ENCODE measurements at regions not wholly inside any gene's neighbourhood (a gene's known extent, or its start where the extent isn't known, plus 50 kb on each side); places are given as distances from the start of the nearest gene placed in this dataset.
"Not testable (repeated sequence)": the region's sequence is repeated elsewhere in the genome, so short reads cannot be mapped to it uniquely, and the experiment has no call there.

DNA sequence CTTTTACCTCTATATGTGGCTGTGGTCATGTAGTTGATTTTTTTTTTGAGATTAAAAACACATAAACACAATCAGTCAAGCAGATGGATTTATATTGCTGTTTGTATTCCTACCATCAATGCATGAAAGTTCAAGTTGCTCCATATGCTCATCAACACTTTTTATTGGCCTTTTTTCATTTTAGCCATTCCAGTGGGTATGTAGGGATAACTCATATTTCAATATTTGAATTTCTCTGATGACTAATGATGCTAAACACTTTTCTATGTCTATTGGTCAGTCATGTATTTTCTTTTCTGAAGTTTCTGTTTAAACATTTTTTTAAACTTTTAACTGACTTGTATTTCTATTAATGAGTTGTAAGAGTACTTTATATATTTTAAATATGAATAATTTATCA, 445.4 kb upstream of the RGMB start:
- no peak for DNase-seq

DNA sequence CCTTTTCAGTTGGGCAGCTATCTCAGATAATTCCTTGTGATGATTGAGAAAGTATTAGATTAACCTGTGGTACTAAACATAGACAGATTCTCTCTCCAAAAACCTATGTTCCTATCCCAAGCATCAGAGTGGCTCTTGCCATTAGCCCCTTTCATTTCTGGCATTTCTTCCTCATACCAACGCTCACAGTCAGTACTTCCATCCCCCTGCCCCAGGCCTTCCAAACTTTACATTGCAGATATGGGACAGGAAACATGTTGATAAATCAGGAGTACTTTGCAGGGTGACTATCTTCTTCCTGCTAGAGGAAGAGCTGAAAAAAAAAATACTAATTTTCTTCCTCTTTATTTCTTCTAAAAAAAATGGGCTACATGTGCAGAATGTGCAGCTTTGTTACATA, 442.6 kb upstream of the RGMB start:
- no peak for DNase-seq

DNA sequence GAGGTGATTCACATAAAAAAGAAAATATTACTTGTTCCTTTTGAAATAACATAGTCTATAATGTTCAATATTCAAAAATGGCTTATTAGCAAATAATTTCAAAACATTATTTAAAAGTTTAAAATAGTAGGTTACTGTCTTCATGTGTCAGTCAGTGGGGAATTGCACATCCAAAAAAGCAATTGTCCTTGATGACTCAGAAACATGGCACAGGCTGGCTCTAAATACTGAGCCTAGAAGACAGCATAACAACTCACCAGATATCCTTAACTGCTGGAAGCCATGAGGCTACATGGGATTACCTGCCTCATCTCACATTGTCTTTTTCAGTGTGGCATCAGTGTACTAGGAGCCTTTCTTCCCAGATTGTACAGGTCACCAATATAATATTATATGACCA, 439.5 kb upstream of the RGMB start:
- DNase-seq: peak; percentile 18

DNA sequence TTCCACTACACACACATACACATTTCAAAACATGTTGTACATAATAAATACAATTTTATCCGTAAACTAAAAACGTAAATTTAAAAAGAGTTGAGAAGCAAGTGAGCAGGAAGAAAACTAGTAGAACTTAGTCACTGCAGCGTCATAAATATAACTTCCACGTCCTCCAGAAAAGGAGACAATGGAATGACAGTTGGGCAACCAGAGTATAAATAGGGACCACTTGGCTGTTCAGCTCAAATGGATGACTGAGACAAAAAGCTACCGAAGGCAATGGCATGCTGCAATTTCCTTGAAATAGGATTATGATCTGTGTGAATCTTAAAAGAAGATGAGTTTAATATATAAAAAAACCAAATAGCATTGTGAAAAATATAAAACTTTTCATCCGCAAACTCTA, 438.5 kb upstream of the RGMB start:
- DNase-seq: no peak

DNA sequence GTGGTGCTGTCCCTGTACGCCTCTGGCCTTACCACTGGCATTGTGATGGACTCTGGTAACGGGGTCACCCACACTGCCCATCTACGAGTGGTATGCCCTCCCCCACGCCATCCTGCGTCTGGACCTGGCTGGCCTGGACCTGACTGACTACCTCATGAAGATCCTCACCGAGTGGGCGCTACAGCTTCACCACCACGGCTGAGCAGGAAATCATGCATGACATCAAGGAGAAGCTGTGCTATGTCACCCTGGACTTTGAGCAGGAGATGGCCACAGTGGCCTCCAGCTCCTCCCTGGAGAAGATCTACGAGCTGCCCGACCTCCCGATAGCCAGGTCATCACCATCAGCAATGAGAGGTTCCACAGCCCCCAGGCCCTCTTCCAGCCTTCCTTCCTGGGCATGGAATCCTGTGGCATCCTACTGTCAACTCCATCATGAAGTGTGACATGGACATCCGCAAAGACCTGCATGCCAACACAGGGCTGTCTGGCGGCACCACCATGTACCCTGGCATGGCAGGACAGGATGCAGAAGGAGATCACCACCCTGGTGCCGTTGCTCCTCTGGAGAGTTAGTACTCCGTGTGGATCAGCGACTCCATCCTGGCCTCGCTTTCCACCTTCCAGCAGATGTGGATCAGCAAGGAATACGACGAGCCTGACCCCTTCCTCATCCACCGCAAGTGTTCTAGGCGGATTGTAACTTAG, 434.2 kb upstream of the RGMB start:
- DNase-seq: no peak

DNA sequence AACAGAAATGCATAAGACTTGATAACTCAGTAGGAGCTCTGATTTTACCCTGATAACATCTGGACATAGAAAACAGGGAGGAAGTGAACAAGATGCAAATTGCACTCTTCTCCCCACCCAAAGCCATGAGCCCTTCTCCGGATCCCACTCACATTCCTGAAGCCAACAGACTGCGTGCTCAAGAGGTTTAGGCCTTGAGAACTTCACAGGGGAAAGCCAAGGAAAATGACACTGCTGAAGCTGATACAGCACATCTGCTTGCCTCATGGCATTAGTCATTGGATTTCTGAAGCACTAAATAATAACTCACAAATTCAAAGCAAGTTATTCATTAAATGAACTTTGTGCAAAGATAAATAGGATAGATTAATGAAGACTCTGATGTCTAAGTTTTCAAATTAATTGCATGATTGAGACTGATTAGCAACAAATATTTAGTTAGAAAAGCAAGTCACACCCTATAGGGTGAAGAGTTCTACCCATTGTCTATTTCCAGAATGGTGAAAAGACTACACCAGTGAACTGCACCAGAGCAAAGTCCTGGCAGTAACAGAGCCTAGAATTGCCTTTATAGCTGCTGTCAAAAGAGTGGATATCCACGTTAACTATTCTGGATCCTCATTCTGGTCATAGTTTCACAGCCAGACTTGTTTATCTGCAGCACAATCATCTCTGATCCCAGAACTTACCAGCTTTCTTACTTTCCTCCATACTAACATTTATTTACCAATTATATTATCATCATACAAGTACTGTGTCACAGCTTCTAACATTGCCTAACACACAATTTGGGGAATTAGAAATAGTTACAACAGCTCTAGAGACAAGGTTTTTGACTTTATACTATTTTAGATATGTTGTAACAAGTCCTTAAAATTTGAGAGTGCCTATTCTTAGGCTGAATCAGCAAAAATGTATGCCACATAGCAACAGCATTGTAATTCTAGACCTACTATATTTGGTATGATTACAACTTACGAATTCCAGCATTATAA, 432.1 kb upstream of the RGMB start:
- DNase-seq: peak; percentile 16

DNA sequence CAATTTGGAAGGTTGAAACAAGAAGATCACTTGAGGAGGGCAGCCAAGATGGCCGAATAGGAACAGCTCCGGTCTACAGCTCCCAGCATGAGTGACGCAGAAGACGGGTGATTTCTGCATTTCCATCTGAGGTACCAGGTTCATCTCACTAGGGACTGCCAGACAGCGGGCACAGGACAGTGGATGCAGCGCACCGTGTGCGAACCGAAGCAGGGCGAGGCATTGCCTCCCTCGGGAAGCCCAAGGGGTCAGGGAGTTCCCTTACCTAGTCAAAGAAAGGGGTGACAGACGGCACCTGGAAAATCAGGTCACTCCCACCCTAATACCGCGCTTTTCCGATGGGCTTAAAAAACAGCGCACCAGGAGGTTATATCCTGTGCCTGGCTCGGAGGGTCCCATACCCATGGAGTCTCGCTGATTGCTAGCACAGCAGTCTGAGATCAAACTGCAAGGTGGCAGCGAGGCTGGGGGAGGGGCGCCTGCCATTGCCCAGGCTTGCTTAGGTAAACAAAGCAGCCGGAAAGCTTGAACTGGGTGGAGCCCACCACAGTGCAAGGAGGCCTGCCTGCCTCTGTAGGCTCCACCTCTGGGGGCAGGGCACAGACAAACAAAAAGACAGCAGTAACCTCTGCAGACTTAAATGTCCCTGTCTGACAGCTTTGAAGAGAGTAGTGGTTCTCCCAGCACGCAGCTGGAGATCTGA, 430.4 kb upstream of the RGMB start:
- DNase-seq: not testable (repeated sequence)

DNA sequence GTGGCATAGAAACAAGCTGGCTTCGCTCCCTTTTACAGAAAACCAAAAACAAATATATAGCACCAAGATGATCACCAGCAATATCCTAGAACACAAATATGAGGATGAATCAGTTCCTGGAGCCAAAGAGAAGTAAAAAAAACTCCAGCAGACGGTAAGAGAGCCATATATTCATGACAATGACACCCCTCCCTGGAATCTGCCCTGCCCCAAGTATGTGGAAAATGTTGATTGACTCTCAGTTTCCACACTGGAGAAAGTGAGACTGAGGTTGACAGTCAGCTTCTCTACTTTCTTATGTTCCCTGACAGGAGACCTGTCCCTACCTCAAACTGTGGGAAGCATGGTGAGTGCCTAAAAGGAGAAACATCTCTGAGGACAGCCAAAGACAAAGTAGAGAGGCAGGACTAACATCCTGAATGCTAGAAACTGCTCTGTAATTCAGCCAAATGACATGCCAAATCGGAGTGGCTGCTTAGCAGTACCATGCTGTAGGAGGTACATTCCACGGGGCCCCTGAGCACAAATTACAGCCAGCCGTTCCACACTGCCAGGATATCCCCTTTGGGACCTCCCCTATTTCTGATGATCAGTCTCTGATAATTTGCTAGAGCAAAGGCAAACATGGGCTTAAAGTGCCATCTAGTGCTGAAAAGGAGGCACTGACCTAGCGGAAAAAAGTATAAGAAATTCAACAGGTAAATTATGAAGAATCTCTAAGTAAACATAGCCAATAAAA, 424.0 kb upstream of the RGMB start:
- DNase-seq: peak; percentile 46

DNA sequence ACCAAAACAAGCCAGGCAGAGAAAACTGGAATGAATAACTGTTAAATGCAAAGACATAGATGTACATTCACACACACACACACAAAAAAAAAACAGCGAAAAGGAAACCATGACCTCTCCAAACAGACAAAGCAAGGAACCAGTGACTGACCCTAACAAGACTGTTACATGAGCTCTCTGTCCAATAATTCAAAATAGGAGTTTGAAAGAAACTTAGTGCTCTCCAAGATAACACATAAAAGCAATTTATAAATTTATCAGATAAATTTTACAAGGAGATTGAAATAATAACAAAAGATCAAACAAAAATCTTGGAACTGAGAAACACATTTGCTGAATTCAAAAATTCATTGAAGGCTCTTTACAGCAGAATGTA, 423.5 kb upstream of the RGMB start:
- no peak for DNase-seq

DNA sequence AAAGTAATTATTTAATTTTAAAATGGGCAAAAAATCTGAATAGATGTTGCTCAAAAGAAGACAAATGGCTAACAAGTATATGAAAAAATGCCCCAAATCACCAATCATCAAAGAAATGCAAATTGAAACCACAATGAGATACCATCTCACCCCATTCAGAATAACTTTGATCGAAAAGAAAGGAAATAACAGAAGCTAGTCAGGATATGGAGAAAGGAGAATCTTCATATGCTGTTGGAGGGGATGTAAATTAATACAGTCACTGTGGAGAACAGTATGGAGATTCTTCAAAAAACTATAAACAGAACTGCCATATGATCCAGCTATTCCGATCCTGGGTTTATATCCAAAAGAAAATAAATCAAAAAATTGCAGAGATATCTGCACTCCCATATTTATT, 418.5 kb upstream of the RGMB start:
- no peak for DNase-seq

DNA sequence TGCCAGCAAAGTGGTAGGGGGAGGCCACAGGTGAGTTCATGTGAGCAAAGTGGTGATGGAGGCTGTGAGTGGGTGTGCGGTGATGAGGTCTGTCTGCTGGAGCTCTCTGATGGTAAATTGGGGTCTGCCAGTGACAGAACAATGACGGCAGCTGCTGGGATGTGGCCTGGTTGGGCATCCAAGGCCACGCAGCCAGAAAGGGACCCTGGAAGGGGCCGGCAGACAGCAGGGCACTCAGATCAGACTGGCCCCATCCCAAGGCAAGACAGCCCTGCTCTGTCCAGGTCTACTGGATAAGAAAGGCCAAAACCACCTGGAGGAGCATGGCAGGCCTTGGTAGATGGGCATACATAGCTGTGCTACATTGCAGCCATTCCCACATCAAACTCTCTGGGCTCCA, 412.9 kb upstream of the RGMB start:
- no peak for DNase-seq

DNA sequence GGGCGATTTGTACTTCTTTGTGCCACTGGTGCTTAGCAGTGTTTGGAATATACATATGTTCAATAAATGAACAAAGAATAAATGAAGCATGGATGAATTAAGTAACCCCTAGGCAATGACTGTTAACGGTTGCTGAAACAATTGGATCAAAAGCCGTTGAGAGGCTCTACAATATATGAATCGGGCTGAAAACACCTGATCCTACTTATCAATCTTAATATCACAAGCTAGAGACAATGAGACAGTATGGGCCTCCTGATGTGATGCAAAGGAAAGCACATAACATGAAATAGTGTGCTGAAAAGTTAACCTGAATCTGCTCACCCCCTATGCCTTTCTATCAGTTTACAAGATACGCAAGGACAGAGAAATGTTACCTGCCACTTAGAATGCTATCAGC, 410.3 kb upstream of the RGMB start:
- DNase-seq: no peak

DNA sequence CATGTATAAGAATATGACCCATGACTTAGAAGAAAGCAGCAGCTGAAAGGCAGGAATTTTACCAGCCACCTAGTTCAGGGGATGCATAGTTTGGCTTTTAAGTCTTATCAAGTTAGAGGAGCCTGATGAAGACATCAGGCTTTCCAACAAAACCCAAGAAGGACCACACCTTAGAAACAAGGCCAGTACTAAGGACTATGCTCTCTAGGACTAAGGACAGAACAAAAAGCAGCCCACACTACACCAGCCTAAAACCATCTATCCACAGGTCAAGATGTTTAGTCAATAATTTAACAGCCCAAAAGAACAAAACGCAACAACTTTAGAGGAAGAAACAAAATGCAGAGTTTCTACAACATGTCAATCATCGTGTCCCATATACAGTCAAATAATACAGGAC, 408.9 kb upstream of the RGMB start:
- no peak for DNase-seq

DNA sequence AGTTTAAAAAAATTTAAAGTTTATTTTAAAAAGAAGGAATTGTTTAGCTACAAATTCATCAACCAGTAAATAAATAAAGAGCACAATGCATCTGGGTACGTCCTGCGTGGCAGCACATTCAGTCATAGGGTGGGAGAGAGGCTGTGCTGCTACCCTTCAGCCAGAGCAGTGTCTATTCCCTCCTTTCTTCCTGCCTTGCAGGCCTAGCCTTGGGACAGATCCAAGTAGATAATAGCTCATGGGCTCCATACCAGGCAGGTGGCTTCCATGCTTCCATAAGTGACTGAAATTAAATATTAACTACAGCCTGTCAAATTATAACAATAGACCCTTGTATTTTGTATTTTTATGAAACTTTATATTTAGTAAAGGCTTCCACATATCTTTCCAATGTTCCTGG, 408.3 kb upstream of the RGMB start:
- DNase-seq: no peak

DNA sequence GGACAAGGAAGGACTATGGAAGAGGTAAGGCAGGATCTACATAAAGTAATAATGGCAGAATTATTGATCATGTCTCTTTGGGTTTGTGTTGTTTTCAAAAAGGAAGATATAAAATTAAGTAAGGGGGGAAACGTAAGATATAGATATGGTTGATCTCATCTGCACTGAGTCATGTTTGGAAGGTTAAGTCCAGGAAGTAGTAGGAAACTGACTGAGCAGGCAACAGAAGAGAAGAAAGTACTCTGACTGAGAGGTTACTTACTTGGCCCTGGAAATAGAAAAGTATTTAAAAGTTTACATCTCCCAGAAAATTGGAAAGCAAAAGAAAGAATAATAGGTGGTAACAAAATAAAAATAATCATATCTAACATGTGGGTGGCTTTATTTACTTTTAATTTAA, 405.3 kb upstream of the RGMB start:
- no peak for DNase-seq

DNA sequence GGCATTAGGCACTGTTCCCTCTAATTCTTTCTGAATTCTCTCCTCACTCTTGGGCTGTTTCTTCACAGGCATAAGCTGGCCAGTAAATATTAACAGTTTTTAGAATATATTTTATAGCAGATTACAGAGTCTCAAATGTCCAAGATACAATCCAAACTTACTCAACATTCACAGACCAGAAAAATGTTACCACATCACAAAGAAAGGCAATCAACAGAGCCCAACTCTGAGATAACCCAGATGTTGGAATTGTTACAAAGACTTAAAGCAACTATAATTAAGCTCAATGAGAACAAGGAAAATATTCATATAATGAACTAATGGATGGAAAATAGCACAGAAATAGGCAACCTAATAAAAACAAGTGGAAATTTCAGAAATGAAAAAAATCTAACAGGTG, 401.1 kb upstream of the RGMB start:
- DNase-seq: no peak

DNA sequence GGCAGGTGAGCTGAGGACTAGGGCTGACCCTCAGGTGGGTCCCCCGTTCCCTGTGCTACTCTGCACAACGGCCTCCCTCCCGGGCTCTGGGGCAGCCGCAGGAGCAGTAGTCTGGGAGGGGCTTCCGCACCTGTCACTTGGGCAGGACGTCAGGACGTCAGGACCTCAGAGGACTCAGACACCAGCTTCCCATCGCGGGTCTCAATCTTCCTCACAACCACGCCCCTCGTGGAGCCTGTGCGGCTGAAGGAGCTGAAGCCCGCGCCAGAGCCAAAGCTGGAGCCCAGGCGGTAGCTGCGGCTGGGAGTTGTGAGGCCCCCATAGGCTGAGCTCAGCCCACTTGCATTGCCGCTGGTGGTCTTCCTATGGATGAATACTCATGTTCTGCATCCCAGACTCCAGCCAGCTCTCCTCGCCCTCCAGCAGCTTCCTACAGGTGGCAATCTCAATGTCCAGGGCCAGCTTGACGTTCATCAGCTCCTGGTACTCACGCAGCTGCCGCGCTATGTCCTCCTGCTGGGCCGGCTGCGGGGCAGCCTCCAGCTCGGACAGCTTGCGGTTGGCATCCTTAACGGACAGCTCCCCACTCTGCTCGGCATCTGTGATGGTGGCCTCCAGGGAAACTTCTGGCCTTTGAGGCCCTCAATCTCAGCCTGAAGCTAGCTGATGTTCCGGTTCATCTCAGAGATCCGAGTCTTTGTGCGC, 381.4 kb upstream of the RGMB start:
- no peak for DNase-seq

DNA sequence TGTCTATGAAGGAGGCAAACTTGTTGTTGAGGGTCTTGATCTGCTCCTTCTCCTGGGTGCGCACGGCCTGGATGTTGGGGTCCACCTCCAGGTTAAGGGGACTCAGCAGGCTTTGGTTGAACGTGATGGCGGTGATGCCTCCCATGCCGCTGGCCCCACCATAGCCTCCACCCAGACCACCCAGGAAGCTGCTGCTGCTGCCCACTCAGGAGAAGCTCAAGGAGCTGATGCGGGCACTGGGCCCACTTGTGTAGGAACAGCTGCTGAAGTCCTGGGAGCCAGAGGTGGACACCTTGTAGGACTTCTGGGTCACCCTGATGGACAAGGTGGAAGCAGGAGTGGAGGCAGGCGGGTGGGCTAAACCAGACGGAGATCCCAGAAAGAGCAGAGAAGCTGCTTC, 380.3 kb upstream of the RGMB start:
- not testable (repeated sequence) for DNase-seq

DNA sequence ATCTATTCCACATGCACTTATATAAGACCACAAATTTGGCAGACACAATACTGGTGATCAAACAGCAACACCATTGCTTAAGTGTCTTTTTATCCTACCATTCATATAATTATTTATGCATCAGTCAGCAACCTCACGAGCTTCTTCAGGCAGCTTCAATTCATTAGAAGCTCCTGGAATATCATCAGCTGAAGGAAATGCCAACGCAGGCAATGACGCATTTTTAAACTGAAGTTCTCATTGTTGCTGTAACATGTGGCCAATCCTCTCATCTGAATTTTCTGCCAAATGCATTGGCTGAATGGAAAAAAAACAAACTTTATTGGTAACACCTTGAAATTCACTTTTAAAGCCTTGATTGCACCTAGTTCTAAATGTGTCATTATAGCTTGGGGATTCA, 376.4 kb upstream of the RGMB start:
- DNase-seq: no peak

DNA sequence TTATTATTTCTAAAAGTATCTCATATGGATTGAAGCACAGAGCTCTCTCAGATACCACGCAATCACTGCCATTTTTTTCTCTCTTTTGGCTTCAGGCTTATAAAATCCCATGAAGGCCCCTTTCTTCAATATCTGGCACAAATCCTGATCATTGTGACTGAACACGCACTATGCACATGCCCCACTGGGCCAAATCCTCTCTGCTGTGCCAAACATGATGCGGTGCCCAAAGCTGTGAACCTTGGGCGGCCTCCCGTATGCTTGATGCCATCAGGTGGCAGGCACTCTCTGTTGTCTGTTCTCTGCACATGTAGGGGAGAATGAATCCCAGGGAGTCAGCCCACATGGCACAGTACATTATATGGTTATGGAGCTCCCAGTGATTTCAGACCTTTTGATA, 375.0 kb upstream of the RGMB start:
- no peak for DNase-seq

DNA sequence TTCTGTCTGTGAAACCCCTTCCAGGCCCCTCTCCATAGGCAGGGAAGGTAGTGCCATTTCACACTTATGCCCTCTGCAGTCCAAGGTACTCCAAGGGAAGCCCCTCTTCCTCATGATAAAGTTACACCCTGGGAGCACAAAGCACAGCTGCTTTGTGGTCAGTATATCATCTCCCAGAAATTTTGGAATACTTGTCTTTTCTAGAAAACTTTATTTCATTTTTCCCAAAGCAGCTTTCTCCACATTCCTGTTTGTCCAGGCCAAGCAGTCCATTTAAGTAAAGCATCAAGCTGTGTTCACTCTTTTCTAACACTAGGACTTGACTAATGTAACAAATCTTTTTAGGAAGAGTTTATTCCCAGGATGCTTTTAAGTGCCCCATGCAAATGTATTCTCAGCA, 371.8 kb upstream of the RGMB start:
- no peak for DNase-seq

DNA sequence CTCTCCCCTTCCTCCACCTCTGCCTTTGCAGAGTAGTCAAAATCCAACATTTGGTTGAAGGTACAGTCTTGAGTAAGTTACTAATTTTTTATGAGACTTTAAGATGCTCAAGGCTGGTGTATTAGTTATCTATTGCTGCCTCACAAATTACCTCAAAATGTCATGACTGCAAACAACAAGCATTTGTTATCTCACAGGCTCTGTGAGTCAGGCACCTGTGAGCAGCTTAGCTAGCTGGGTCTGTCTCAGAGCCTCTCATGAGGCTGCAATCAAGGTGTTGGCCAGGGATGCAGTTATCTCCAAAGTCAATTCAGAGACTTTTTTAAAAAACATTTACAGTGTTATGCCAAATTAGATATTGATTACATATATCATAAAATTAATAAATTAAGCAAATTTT, 371.3 kb upstream of the RGMB start:
- peak; percentile 67 for DNase-seq

Data from NCI-H226 (cell line).